C4-2B (cell line): ENCODE measurements at regions not wholly inside any gene's neighbourhood (a gene's known extent, or its start where the extent isn't known, plus 50 kb on each side); places are given as distances from the start of the nearest gene placed in this dataset.

Experiments used
- H3K27ac ChIP-seq: fragments of 450-650 bp; 2 replicates; pipeline ENCODE4 v1.5.1; 2017
- CTCF ChIP-seq: fragments of 450-650 bp; conservative IDR thresholded peaks from 2 replicates; pipeline ENCODE4 v1.5.1; 2017; ENCODE audit warnings: mild to moderate bottlenecking
- ZFX ChIP-seq: fragments of 450-650 bp; IDR thresholded peaks from 2 replicates; pipeline ENCODE4 v1.6.1; 2017

- TF ChIP-seq ZFX (no peak), CTCF (no peak)
- H3K27ac ChIP-seq = no peak overlapping the region; the same call in 1 of the 2 replicates
Measured at GRCh38 chr5:114700823-114701222, 339.0 kb downstream of the KCNN2 start.

- no peak overlapping the region for H3K27ac ChIP-seq
- TF ChIP-seq CTCF = no peak
- no peak for TF ChIP-seq ZFX
Measured at GRCh38 chr5:114695292-114695904, 333.5 kb downstream of the KCNN2 start.

GRCh38 chr5:114686356-114686755 lies 324.5 kb downstream of the KCNN2 start:
- TF ChIP-seq ZFX = no peak
- no peak for TF ChIP-seq CTCF
- no peak overlapping the region for H3K27ac ChIP-seq

- no peak for TF ChIP-seq ZFX
- TF ChIP-seq CTCF = peak; percentile 19
Measured at GRCh38 chr5:114678778-114679177, 316.9 kb downstream of the KCNN2 start.

GRCh38 chr5:114665551-114665950 lies 303.7 kb downstream of the KCNN2 start:
- no peak overlapping the region for H3K27ac ChIP-seq
- TF ChIP-seq CTCF (no peak), ZFX (no peak)

More at GRCh38 chr5:114678778-114679177, 316.9 kb downstream of the KCNN2 start:
- no peak overlapping the region for H3K27ac ChIP-seq

GRCh38 chr5:114660791-114661190 lies 298.9 kb downstream of the KCNN2 start:
- no peak overlapping the region for H3K27ac ChIP-seq
- TF ChIP-seq CTCF (no peak), ZFX (no peak)

- no peak for TF ChIP-seq ZFX
- no peak for TF ChIP-seq CTCF
- H3K27ac ChIP-seq = no peak overlapping the region
Measured at GRCh38 chr5:114658194-114658593, 296.3 kb downstream of the KCNN2 start.
